SH-SY5Y (cell line): ENCODE measurements at regions not wholly inside any gene's neighbourhood (a gene's known extent, or its start where the extent isn't known, plus 50 kb on each side); places are given as distances from the start of the nearest gene placed in this dataset.

Experiments
- GATA2 ChIP-seq: IDR thresholded peaks from 2 replicates; pipeline ENCODE4 v1.6.1; 2011; ENCODE audit warnings: mild to moderate bottlenecking, low read depth, low read length
- GATA3 ChIP-seq: IDR thresholded peaks from 2 replicates; pipeline ENCODE4 v1.6.1; 2011; ENCODE audit warnings: low read depth, mild to moderate bottlenecking, low read length, moderate library complexity

GRCh38 chr2:219965287-219966194 is 338.1 kb downstream of the SLC4A3 start:
- TF ChIP-seq GATA2 (no peak), GATA3 (no peak)
